ENCODE measurements at regions not wholly inside any gene's neighbourhood (a gene's known extent, or its start where the extent isn't known, plus 50 kb on each side); places are given as distances from the start of the nearest gene placed in this dataset.

DNA sequence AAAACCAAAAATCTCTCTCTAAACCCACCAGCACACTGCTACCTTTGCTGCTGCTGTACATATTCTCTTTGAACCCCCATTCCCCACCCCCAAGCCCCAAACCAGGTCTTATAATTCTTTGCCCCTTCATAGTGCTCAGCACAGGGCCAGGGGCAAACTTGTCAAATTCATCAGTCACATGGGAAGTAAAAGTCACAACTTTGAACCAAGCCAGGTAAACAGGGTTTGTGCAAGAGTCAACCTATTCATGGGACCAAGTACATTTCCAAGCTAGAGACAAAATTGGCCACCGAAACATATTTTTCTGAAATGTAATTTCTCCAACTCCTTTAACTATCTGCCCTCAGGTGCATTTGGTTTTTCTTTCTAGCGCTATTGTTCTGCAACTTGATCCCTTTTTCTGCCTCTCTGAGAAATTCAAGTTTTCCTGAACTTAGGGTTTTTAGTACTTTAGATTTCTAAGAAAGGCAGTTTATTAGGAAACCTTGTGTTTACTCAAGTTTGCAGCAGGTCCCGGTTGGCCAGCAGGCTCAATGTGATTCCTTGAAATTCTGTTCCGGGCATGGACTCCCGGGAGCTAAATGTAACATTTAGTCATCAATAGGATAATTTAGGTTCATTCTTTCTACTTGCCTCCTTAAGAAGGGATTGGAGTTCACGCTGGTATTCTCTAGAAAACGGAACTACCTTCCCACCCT lies 230.5 kb downstream of the EFCAB11 start:
- DNase-seq (peak in 1 of 3 donors; percentile 32), ATAC-seq (ENCODE audit: low read depth in 2 of 2) (no peak)
- peak overlapping the region; percentile 97 to 100 (median 97) for H3K27ac Mint-ChIP-seq
- H3K4me1 Mint-ChIP-seq: peaks cover 32 to 89% (median 69%) of the 10 kb centered on the region in 4 donors
- peaks cover 70% of the 10 kb centered on the region for H3K4me1 ChIP-seq (ENCODE audit: control insufficient read depth, insufficient read depth, low read length, poor library complexity, severe bottlenecking)
- peak overlapping the region; percentile 90 for H3K4me3 ChIP-seq (ENCODE audit: low read depth, low read length)
- H3K27ac ChIP-seq (ENCODE audit: insufficient read depth, low read length, poor library complexity, severe bottlenecking): peak overlapping the region; percentile 87
- H3K36me3 Mint-ChIP-seq: no peaks in the 10 kb centered on the region
- H3K4me3 Mint-ChIP-seq: peak overlapping the region; percentile 83 to 94 (median 91)
- H3K27me3 Mint-ChIP-seq: no peaks in the 10 kb centered on the region
- peaks cover 0 to 3% (median 0%) of the 10 kb centered on the region in 7 donors for H3K9me3 Mint-ChIP-seq
- H3K27me3 ChIP-seq (ENCODE audit: control insufficient read depth, insufficient read depth, low read length): no peaks in the 10 kb centered on the region
- no peaks in the 10 kb centered on the region for H3K9me3 ChIP-seq (ENCODE audit: control insufficient read depth in 2 of 2, low read length in 2 of 2)
- H3K36me3 ChIP-seq (ENCODE audit: control insufficient read depth, insufficient read depth, low read length): no peaks in the 10 kb centered on the region

DNA sequence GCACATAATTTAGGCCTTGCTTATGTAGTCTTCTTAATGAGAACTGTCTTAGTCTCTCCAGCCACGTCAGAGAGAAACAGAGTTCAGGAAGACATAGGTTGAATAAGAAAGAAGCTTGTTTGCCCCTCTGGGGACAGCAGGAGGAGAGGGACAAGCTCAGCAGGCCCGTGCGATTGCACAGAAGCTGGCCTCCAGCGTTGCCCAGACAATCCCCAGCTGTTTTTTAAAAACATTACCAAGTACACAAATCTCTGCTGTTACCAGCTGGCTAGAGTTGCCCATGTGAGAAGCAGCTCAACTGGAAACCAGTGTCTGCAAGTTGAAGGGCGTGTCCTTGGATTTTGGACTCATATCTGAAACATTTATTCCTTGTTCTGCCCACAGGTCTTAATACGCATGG lies 232.6 kb downstream of the EFCAB11 start:
- peak overlapping the region; percentile 87 for H3K27ac ChIP-seq (ENCODE audit: insufficient read depth, low read length, poor library complexity, severe bottlenecking)
- peaks cover 70% of the 10 kb centered on the region for H3K4me1 ChIP-seq (ENCODE audit: control insufficient read depth, insufficient read depth, low read length, poor library complexity, severe bottlenecking)

DNA sequence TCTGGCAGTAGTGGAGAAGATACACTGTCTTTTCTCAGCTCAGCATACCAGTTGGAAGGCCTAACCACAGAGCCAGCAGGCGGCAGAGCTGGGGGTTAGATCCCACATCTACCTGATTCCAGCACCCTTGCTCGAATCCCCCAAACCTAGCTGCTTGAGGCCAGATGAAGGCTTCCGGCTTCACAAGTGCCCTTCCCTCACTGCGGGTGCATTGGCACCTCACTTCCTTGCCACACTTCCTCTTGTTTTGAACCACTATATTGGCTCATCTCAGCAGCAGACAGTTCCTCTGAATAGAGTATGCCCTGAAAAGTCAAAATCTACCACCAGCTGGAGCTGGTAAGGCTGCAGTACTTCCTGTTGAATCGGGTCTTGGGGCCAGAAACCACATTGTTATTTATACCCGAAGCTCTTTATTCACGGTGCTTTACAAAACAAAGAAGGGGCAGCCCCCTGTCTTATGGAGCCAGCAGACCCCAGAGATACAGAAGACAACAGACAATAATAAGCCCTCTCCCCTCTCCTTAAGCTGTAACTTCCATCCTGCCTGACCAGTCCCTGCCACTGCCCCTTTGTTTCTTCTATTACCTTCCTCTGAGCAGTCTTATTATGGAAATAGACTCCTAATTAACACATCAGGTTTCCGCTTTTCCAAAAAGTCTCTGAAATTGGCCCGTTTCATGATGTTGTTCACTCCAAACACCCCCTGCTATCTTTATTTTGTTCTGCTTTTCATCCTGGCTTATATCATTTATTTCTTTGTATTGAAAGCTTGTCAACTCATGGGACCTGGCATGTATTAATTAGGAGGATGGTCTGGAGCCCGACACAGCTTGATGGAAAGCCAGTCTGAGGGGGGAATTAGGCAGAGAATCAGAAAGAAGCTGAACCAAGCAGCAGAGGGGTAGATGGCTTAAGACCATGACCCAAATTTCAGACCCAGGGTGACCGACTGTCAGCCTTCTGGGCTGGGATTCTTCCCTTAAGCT lies 233.5 kb downstream of the EFCAB11 start:
- no peaks in the 10 kb centered on the region for H3K9me3 ChIP-seq (ENCODE audit: control insufficient read depth in 2 of 2, low read length in 2 of 2)
- peaks cover 69% of the 10 kb centered on the region for H3K4me1 ChIP-seq (ENCODE audit: control insufficient read depth, insufficient read depth, low read length, poor library complexity, severe bottlenecking)
- H3K27ac ChIP-seq (ENCODE audit: insufficient read depth, low read length, poor library complexity, severe bottlenecking): peak overlapping the region; percentile 87
- no peaks in the 10 kb centered on the region for H3K36me3 Mint-ChIP-seq
- H3K27me3 ChIP-seq (ENCODE audit: control insufficient read depth, insufficient read depth, low read length): no peaks in the 10 kb centered on the region
- no peaks in the 10 kb centered on the region for H3K27me3 Mint-ChIP-seq
- H3K36me3 ChIP-seq (ENCODE audit: control insufficient read depth, insufficient read depth, low read length): no peaks in the 10 kb centered on the region
- DNase-seq: peak; percentile 61 to 97 (median 87)
- peaks cover 0 to 2% (median 0%) of the 10 kb centered on the region in 7 donors for H3K9me3 Mint-ChIP-seq
- H3K27ac Mint-ChIP-seq: peak overlapping the region; percentile 97 to 100 (median 97)
- peak; percentile 97 for ATAC-seq (ENCODE audit: low read depth in 2 of 2)
- H3K4me1 Mint-ChIP-seq: peaks cover 42 to 94% (median 72%) of the 10 kb centered on the region in 4 donors
- peak overlapping the region; percentile 70 for H3K4me3 ChIP-seq (ENCODE audit: low read depth, low read length)
- H3K4me3 Mint-ChIP-seq: peak overlapping the region; percentile 72 to 82 (median 80)

More for the DNA sequence above, 232.6 kb downstream of the EFCAB11 start:
- Histone ChIP-seq H3K9me3 (ENCODE audit: control insufficient read depth in 2 of 2, low read length in 2 of 2) (no peaks in the 10 kb centered on the region), H3K36me3 (ENCODE audit: control insufficient read depth, insufficient read depth, low read length) (no peaks in the 10 kb centered on the region), H3K27me3 (ENCODE audit: control insufficient read depth, insufficient read depth, low read length) (no peaks in the 10 kb centered on the region), H3K4me3 (ENCODE audit: low read depth, low read length) (peak overlapping the region; percentile 70)
- H3K27ac Mint-ChIP-seq: peak overlapping the region; percentile 97 to 100 (median 97)
- H3K9me3 Mint-ChIP-seq: peaks cover 0 to 2% (median 0%) of the 10 kb centered on the region in 7 donors
- ATAC-seq (ENCODE audit: low read depth in 2 of 2) (no peak), DNase-seq (peak in 1 of 3 donors; percentile 38)
- H3K27me3 Mint-ChIP-seq: no peaks in the 10 kb centered on the region
- H3K4me3 Mint-ChIP-seq: peak overlapping the region in 3 of 4 donors; percentile 54 to 82 (median 72)
- no peaks in the 10 kb centered on the region for H3K36me3 Mint-ChIP-seq
- H3K4me1 Mint-ChIP-seq: peaks cover 42 to 98% (median 77%) of the 10 kb centered on the region in 4 donors

DNA sequence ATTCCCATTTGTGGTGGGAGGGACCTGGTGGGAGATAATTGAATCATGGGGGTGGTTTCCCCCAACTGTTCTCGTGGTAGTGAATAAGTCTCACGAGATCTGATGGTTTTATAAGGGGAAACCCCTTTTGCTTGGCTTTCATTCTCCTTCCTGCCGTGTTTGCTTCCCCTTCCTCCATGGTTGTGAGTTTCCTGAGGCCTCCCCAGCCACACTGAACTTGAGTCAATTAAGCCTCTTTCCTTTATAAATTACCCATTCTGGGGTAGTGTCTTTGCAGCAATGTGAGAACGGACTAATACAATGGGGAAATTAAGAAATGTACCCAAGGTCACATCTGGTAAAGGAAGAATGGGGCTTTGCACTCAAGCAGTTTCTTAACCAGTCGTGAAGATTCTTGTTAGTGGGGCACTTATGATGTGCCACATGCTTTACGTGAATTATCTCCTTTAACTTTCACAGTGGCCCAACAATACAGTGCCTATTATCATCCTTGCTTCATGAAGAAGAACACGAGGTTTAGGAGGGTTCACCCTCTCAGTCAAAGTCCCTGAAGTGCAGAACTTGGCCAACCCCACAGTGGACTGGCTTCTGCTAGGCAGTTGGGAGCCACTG lies 234.3 kb downstream of the EFCAB11 start:
- Histone ChIP-seq H3K4me3 (ENCODE audit: low read depth, low read length) (peak overlapping the region; percentile 70), H3K36me3 (ENCODE audit: control insufficient read depth, insufficient read depth, low read length) (no peaks in the 10 kb centered on the region), H3K4me1 (ENCODE audit: control insufficient read depth, insufficient read depth, low read length, poor library complexity, severe bottlenecking) (peaks cover 60% of the 10 kb centered on the region), H3K9me3 (ENCODE audit: control insufficient read depth in 2 of 2, low read length in 2 of 2) (no peaks in the 10 kb centered on the region), H3K27me3 (ENCODE audit: control insufficient read depth, insufficient read depth, low read length) (no peaks in the 10 kb centered on the region), H3K27ac (ENCODE audit: insufficient read depth, low read length, poor library complexity, severe bottlenecking) (peak overlapping the region; percentile 87)
- ATAC-seq (ENCODE audit: low read depth in 2 of 2): peak in 1 of 2 donors; percentile 1
- Mint-ChIP-seq H3K36me3 (no peaks in the 10 kb centered on the region), H3K27ac (peak overlapping the region; percentile 97 to 100 (median 97)), H3K9me3 (peaks cover 0 to 2% (median 0%) of the 10 kb centered on the region in 7 donors), H3K4me3 (peak overlapping the region; percentile 38 to 82 (median 74)), H3K27me3 (no peaks in the 10 kb centered on the region), H3K4me1 (peaks cover 44 to 92% (median 68%) of the 10 kb centered on the region in 4 donors)
- DNase-seq: peak in 2 of 3 donors; percentile 36 to 60

DNA sequence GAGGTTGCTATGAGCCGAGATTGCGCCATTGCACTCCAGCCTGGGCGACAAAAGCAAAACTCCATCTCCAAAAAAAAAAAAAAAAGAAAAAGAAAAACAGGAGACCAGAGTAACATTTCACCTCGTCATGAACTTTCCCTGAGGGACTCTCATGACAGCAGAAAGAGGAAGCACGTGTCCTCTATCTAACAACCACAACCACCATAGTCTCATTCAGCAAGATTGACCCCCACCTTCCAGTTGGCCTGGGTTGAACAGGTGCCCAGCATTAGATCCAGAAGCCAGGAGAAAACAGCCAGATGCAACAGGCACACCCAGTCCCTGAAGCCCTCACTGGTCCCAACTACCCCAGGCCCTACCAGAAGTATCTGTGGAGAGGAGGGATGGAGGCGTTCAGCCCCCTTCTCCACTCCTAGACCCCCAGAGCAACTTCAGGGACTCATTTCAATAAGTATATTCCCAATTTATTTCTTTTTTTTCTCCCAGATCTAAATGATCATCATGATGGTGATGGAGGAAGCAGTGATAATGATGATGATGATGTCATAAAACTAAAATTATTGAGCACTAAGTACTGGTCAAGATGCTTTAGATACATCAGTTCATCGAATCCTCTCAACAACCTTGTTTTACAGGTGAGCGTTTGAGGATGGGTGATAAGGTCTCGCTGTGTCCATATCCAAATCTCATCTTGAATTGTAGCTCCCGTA lies 235.0 kb downstream of the EFCAB11 start:
- Histone ChIP-seq H3K4me1 (ENCODE audit: control insufficient read depth, insufficient read depth, low read length, poor library complexity, severe bottlenecking) (peaks cover 54% of the 10 kb centered on the region), H3K4me3 (ENCODE audit: low read depth, low read length) (peak overlapping the region; percentile 70), H3K27ac (ENCODE audit: insufficient read depth, low read length, poor library complexity, severe bottlenecking) (peak overlapping the region; percentile 87), H3K9me3 (ENCODE audit: control insufficient read depth in 2 of 2, low read length in 2 of 2) (no peaks in the 10 kb centered on the region), H3K36me3 (ENCODE audit: control insufficient read depth, insufficient read depth, low read length) (no peaks in the 10 kb centered on the region), H3K27me3 (ENCODE audit: control insufficient read depth, insufficient read depth, low read length) (no peaks in the 10 kb centered on the region)
- Mint-ChIP-seq H3K27ac (peak overlapping the region; percentile 97 to 100 (median 97)), H3K4me3 (peak overlapping the region; percentile 72 to 87 (median 80)), H3K27me3 (no peaks in the 10 kb centered on the region), H3K36me3 (no peaks in the 10 kb centered on the region), H3K4me1 (peaks cover 44 to 92% (median 65%) of the 10 kb centered on the region in 4 donors), H3K9me3 (peaks cover 0 to 2% (median 0%) of the 10 kb centered on the region in 7 donors)
- ATAC-seq (ENCODE audit: low read depth in 2 of 2) (no peak), DNase-seq (no peak)

DNA sequence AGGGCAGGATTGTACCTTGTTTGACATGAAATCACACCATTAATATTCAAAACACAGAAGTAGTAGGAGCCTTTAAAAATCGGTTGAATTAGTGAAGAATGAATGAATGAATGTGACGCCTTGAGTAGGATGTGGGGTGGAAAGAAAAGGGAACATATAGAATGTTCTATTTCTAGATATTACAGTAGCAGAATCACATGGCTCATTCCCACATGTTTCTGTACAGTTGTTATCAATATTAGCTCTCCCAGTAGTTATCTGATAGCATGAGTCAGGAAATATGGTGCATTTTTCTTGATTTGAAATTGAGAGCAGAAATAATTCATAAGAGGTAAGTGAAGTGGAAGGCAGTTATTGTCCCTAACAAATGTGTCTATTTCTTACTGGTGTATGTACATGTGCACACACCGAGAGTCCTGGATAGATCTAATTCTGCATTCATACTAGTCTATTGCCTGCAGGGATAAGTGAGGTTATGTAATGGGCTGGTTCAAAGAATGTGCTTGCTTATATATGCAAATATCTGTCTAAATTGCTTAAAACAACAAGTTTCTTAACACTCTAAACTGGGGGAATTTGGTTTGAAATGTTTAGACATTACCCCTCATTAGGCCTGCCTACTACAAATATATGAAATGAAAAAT lies 245.4 kb downstream of the EFCAB11 start:
- Histone ChIP-seq H3K27me3 (ENCODE audit: control insufficient read depth, insufficient read depth, low read length) (no peaks in the 10 kb centered on the region), H3K4me1 (ENCODE audit: control insufficient read depth, insufficient read depth, low read length, poor library complexity, severe bottlenecking) (no peaks in the 10 kb centered on the region), H3K4me3 (ENCODE audit: low read depth, low read length) (no peak overlapping the region), H3K36me3 (ENCODE audit: control insufficient read depth, insufficient read depth, low read length) (no peaks in the 10 kb centered on the region), H3K9me3 (ENCODE audit: control insufficient read depth in 2 of 2, low read length in 2 of 2) (peaks cover 0 to 4% of the 10 kb centered on the region in 2 experiments), H3K27ac (ENCODE audit: insufficient read depth, low read length, poor library complexity, severe bottlenecking) (no peak overlapping the region)
- no peak for DNase-seq
- Mint-ChIP-seq H3K36me3 (peaks cover 5% of the 10 kb centered on the region), H3K27ac (no peak overlapping the region), H3K9me3 (peaks cover 0 to 8% (median 2%) of the 10 kb centered on the region in 7 donors), H3K4me3 (no peak overlapping the region), H3K4me1 (peaks cover 6 to 21% (median 13%) of the 10 kb centered on the region in 4 donors), H3K27me3 (no peaks in the 10 kb centered on the region)
- ATAC-seq (ENCODE audit: low read depth in 2 of 2): no peak
